WERI-Rb-1 (cell line): ENCODE measurements at regions not wholly inside any gene's neighbourhood (a gene's known extent, or its start where the extent isn't known, plus 50 kb on each side); places are given as distances from the start of the nearest gene placed in this dataset.

ENCODE experiments used
- DNase-seq: peaks from one replicate; pipeline ENCODE4 v3.0.0-alpha.2; 2020
- H3K27ac ChIP-seq: fragments of 250-450 bp; sonication (Bioruptor Pico); 2 replicates; pipeline ENCODE4 v1.5.1; 2020; ENCODE audit warnings: mild to moderate bottlenecking, moderate library complexity
- H3K27me3 ChIP-seq: fragments of 250-450 bp; sonication (Bioruptor Pico); 2 replicates; pipeline ENCODE4 v1.5.1; 2021; ENCODE audit warnings: mild to moderate bottlenecking, low read depth, moderate library complexity; ENCODE audit not compliant: insufficient read depth, severe bottlenecking
- H3K36me3 ChIP-seq: fragments of 250-450 bp; sonication (Bioruptor Pico); 2 replicates; pipeline ENCODE4 v1.5.1; 2020; ENCODE audit warnings: mild to moderate bottlenecking, moderate library complexity
- H3K4me3 ChIP-seq: 2 replicates; pipeline ENCODE4 v1.5.1; 2011; ENCODE audit warnings: low read depth, mild to moderate bottlenecking, control low read depth, low read length
- H3K9me3 ChIP-seq: fragments of 250-450 bp; sonication (Bioruptor Pico); 2 replicates; pipeline ENCODE4 v1.5.1; 2021; ENCODE audit warnings: mild to moderate bottlenecking, moderate library complexity; ENCODE audit not compliant: severe bottlenecking
- TF ChIP-seq, protein P1 (sequence below): IDR thresholded peaks from 2 replicates; pipeline ENCODE4 v1.5.1; 2011; ENCODE audit warnings: low read depth, mild to moderate bottlenecking, control low read depth, inconsistent platforms, low read length

GRCh38 chr13:111548805-111549204 lies 228.4 kb downstream of the TEX29 start:
- peaks cover 89% of the 10 kb centered on the region for H3K27me3 ChIP-seq
- H3K9me3 ChIP-seq: peaks cover 17% of the 10 kb centered on the region
- DNase-seq: no peak
- H3K27ac ChIP-seq: no peak overlapping the region
- no peaks in the 10 kb centered on the region for H3K36me3 ChIP-seq
- no peak overlapping the region for H3K4me3 ChIP-seq
- TF ChIP-seq, protein P1, sequence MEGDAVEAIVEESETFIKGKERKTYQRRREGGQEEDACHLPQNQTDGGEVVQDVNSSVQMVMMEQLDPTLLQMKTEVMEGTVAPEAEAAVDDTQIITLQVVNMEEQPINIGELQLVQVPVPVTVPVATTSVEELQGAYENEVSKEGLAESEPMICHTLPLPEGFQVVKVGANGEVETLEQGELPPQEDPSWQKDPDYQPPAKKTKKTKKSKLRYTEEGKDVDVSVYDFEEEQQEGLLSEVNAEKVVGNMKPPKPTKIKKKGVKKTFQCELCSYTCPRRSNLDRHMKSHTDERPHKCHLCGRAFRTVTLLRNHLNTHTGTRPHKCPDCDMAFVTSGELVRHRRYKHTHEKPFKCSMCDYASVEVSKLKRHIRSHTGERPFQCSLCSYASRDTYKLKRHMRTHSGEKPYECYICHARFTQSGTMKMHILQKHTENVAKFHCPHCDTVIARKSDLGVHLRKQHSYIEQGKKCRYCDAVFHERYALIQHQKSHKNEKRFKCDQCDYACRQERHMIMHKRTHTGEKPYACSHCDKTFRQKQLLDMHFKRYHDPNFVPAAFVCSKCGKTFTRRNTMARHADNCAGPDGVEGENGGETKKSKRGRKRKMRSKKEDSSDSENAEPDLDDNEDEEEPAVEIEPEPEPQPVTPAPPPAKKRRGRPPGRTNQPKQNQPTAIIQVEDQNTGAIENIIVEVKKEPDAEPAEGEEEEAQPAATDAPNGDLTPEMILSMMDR: no peak

- no peak overlapping the region for H3K27ac ChIP-seq
Observed at GRCh38 chr13:111549464-111549863, 229.0 kb downstream of the TEX29 start.

GRCh38 chr13:111550062-111550461 lies 229.6 kb downstream of the TEX29 start:
- Histone ChIP-seq H3K27ac (no peak overlapping the region), H3K36me3 (no peaks in the 10 kb centered on the region), H3K27me3 (peaks cover 92% of the 10 kb centered on the region), H3K4me3 (no peak overlapping the region), H3K9me3 (peaks cover 10% of the 10 kb centered on the region)
- TF ChIP-seq, protein P1: no peak
- no peak for DNase-seq

More at GRCh38 chr13:111549464-111549863, 229.0 kb downstream of the TEX29 start:
- DNase-seq: no peak
- Histone ChIP-seq H3K36me3 (no peaks in the 10 kb centered on the region), H3K27me3 (peaks cover 92% of the 10 kb centered on the region), H3K9me3 (peaks cover 13% of the 10 kb centered on the region), H3K4me3 (no peak overlapping the region)
- TF ChIP-seq, protein P1: no peak

GRCh38 chr13:111551204-111551820 lies 230.9 kb downstream of the TEX29 start:
- peaks cover 99% of the 10 kb centered on the region for H3K27me3 ChIP-seq
- TF ChIP-seq, protein P1: no peak
- no peak for DNase-seq
- H3K36me3 ChIP-seq: no peaks in the 10 kb centered on the region
- peaks cover 6% of the 10 kb centered on the region for H3K9me3 ChIP-seq
- no peak overlapping the region for H3K4me3 ChIP-seq
- H3K27ac ChIP-seq: no peak overlapping the region

GRCh38 chr13:111552891-111553655 lies 232.6 kb downstream of the TEX29 start:
- Histone ChIP-seq H3K36me3 (no peaks in the 10 kb centered on the region), H3K4me3 (no peak overlapping the region), H3K9me3 (no peaks in the 10 kb centered on the region), H3K27ac (no peak overlapping the region), H3K27me3 (peaks cover 99% of the 10 kb centered on the region)
- TF ChIP-seq, protein P1: no peak
- no peak for DNase-seq
